B cell (primary cell): ENCODE measurements at regions not wholly inside any gene's neighbourhood (a gene's known extent, or its start where the extent isn't known, plus 50 kb on each side); places are given as distances from the start of the nearest gene placed in this dataset.

Source experiments
- ATAC-seq: fragments of 200-7000 bp; cut with Tn5 transposase; one replicate; pipeline ENCODE4 v1.10.0; 2021; ENCODE audit warnings: low read depth, mild to moderate bottlenecking, moderate number of reproducible peaks, moderate library complexity
- CTCF ChIA-PET: fragments of 350-600 bp; sonication (Branson Sonifier 250); formaldehyde crosslinking; loops from one replicate; lab custom pipeline; 2021; ENCODE audit warnings: antibody characterized with exemption, inconsistent platforms; lab: Charles Lee
- POLR2A ChIA-PET: fragments of 350-600 bp; sonication (Branson Sonifier 250); formaldehyde crosslinking; loops from one replicate; lab custom pipeline; 2021; ENCODE audit warnings: antibody characterized with exemption; lab: Charles Lee
- DNase-seq: peaks from one replicate; pipeline ENCODE4 v3.0.0; 2013
- H2AFZ ChIP-seq: 2 replicates; pipeline ENCODE4 v1.6.1; 2012; ENCODE audit warnings: mild to moderate bottlenecking, low read depth, low read length; ENCODE audit not compliant: insufficient read depth, poor library complexity, severe bottlenecking
- H3K27ac ChIP-seq, 2 donors: 1 replicate in 1 of 2; 2 replicates in 1 of 2; pipeline ENCODE4 v1.5.1; 2012 to 2013; ENCODE audit warnings: low read length in 2 of 2, mild to moderate bottlenecking in 2 of 2, moderate library complexity in 1 of 2
- H3K27me3 ChIP-seq, 4 experiments: fragments of 200-600 bp in 1 of 4; sonication (generic) in 1 of 4; replicated peaks in 1 of 4; 1 replicate in 2 of 4; 2 replicates in 2 of 4; pipeline versions ENCODE4 v1.6.1 to v1.7.0; 2013 to 2016; ENCODE audit warnings: low read length in 3 of 4, mild to moderate bottlenecking in 2 of 4, mixed read lengths in 1 of 4, moderate library complexity in 1 of 4; ENCODE audit not compliant: insufficient read depth in 4 of 4, control insufficient read depth in 3 of 4; ENCODE audit errors: control extremely low read depth in 1 of 4
- H3K36me3 ChIP-seq, 2 experiments: replicated peaks in 1 of 2; 1 replicate in 1 of 2; 2 replicates in 1 of 2; pipeline versions ENCODE4 v1.6.1 to v1.7.1; 2013; ENCODE audit warnings: low read length in 1 of 2; ENCODE audit not compliant: insufficient read depth in 2 of 2, control insufficient read depth in 1 of 2; ENCODE audit errors: control extremely low read depth in 1 of 2, extremely low read depth in 1 of 2
- H3K4me1 ChIP-seq, 2 donors: fragments of 200-600 bp in 1 of 2; sonication (generic) in 1 of 2; 1 replicate in 1 of 2; 2 replicates in 1 of 2; pipeline versions ENCODE4 v1.5.1 to v1.6.1; 2013 to 2017; ENCODE audit warnings: low read length in 2 of 2; ENCODE audit not compliant: control insufficient read depth in 2 of 2, insufficient read depth in 2 of 2
- H3K4me2 ChIP-seq: replicated peaks from 2 replicates; pipeline ENCODE3; 2012; ENCODE audit warnings: mild to moderate bottlenecking, low read depth, low read length; ENCODE audit not compliant: poor library complexity, severe bottlenecking
- H3K4me3 ChIP-seq, 5 experiments: fragments of 200-600 bp in 1 of 5; sonication (generic) in 1 of 5; 1 replicate in 3 of 5; 2 replicates in 2 of 5; pipeline versions ENCODE4 v1.5.1 to v1.7.0; 2011 to 2016; ENCODE audit warnings: low read length in 4 of 5, mild to moderate bottlenecking in 4 of 5, low read depth in 2 of 5, control low read depth in 1 of 5, moderate library complexity in 1 of 5; ENCODE audit not compliant: insufficient read depth in 1 of 5; ENCODE audit errors: control extremely low read depth in 1 of 5, extremely low read depth in 1 of 5
- H3K79me2 ChIP-seq: fragments of 200-600 bp; sonication (generic); one replicate; pipeline ENCODE4 v1.6.0; 2016; ENCODE audit warnings: low read length; ENCODE audit not compliant: control insufficient read depth, insufficient read depth
- H3K9ac ChIP-seq: fragments of 200-600 bp; sonication (generic); 2 replicates; pipeline ENCODE4 v1.6.1; 2017; ENCODE audit warnings: mild to moderate bottlenecking, low read length, moderate library complexity
- H3K9me3 ChIP-seq, 3 donors: one replicate each; pipeline versions ENCODE4 v1.6.1 to v1.7.1; 2013; ENCODE audit warnings: low read length in 2 of 3; ENCODE audit not compliant: control insufficient read depth in 2 of 3, insufficient read depth in 1 of 3; ENCODE audit errors: control extremely low read depth in 1 of 3
- H4K20me1 ChIP-seq: 2 replicates; pipeline ENCODE4 v1.6.0; 2012; ENCODE audit warnings: mild to moderate bottlenecking, low read length; ENCODE audit not compliant: insufficient read depth, control insufficient read depth, poor library complexity, severe bottlenecking
- H3K27ac Mint-ChIP-seq: one replicate; pipeline ENCODE4 v1.8.0; 2021; ENCODE audit warnings: mixed read lengths
- H3K27me3 Mint-ChIP-seq: one replicate; pipeline ENCODE4 v1.8.0; 2021; ENCODE audit warnings: mixed read lengths
- H3K4me1 Mint-ChIP-seq: one replicate; pipeline ENCODE4 v1.8.0; 2021; ENCODE audit warnings: mixed read lengths
- H3K4me3 Mint-ChIP-seq: one replicate; pipeline ENCODE4 v1.8.0; 2021; ENCODE audit warnings: mixed read lengths
- H3K9me3 Mint-ChIP-seq: one replicate; pipeline ENCODE4 v1.8.0; 2022; ENCODE audit warnings: mixed read lengths; ENCODE audit not compliant: insufficient read depth
- EZH2 ChIP-seq: IDR thresholded peaks from 2 replicates; pipeline ENCODE4 v1.6.1; 2012; ENCODE audit warnings: borderline replicate concordance, low read depth, mild to moderate bottlenecking, moderate library complexity, low read length; ENCODE audit not compliant: insufficient read depth, poor library complexity, severe bottlenecking
- WGBS: methylation state at CpG from one replicate; pipeline ENCODE4 v1.1.5; 2013; ENCODE audit warnings: missing lambda C conversion rate; ENCODE audit not compliant: insufficient coverage; 5-methylcytosine and 5-hydroxymethylcytosine counted together
- intact Hi-C: fragments of 100-400 bp; cut with micrococcal nuclease; formaldehyde crosslinking; loops from one replicate; pipeline ENCODE4 v1.10.0; 2022
- TF ChIP-seq, protein P1 (sequence below): fragments of 200-600 bp; IDR thresholded peaks from one replicate; pipeline ENCODE4 v1.8.0; 2022; ENCODE audit warnings: antibody characterized with exemption, mild to moderate bottlenecking

DNA sequence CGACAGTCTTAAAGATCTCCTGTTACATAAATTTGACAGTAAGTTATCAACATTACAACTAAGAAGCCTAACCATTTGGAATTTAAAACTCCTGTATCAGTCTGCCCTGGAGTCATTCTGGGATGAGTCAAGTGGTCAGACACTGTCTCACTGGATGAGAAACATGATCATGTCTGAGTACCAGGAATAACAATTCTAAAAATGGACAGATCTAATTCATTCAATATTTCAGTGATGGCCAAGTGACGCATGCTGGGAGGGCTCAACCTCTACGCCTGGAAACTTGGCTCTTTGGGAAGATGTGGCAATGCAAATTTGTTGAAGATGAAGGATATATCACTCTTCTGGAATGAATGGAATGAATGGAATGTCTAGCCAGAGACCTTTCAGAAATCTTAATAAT is 1427.2 kb downstream of the STIM2 start:
- no CpG with 5 or more reads among the region's 3 CpGs for WGBS
- no peaks in the 10 kb centered on the region for H3K79me2 ChIP-seq
- intact Hi-C loops, result no loop called here
- no peaks in the 10 kb centered on the region for H3K9me3 ChIP-seq
- H3K27me3 Mint-ChIP-seq, result no peaks in the 10 kb centered on the region
- no peak overlapping the region for H2AFZ ChIP-seq
- H3K9me3 Mint-ChIP-seq, result peaks cover 11% of the 10 kb centered on the region
- no peaks in the 10 kb centered on the region for H3K36me3 ChIP-seq
- ATAC-seq (no peak), DNase-seq (no peak)
- no peak overlapping the region for H3K4me2 ChIP-seq
- H3K27ac Mint-ChIP-seq, result no peak overlapping the region
- no peak overlapping the region for H3K4me3 ChIP-seq
- TF ChIP-seq, protein P1, sequence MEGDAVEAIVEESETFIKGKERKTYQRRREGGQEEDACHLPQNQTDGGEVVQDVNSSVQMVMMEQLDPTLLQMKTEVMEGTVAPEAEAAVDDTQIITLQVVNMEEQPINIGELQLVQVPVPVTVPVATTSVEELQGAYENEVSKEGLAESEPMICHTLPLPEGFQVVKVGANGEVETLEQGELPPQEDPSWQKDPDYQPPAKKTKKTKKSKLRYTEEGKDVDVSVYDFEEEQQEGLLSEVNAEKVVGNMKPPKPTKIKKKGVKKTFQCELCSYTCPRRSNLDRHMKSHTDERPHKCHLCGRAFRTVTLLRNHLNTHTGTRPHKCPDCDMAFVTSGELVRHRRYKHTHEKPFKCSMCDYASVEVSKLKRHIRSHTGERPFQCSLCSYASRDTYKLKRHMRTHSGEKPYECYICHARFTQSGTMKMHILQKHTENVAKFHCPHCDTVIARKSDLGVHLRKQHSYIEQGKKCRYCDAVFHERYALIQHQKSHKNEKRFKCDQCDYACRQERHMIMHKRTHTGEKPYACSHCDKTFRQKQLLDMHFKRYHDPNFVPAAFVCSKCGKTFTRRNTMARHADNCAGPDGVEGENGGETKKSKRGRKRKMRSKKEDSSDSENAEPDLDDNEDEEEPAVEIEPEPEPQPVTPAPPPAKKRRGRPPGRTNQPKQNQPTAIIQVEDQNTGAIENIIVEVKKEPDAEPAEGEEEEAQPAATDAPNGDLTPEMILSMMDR, result no peak
- TF ChIP-seq EZH2, result no peak
- H3K4me1 Mint-ChIP-seq, result no peaks in the 10 kb centered on the region
- H3K4me3 Mint-ChIP-seq, result no peak overlapping the region
- H3K27ac ChIP-seq, result no peak overlapping the region
- H3K27me3 ChIP-seq, result no peaks in the 10 kb centered on the region
- H3K9ac ChIP-seq, result no peak overlapping the region
- no peaks in the 10 kb centered on the region for H3K4me1 ChIP-seq
- no peaks in the 10 kb centered on the region for H4K20me1 ChIP-seq
- ChIA-PET CTCF (no interaction called here), POLR2A (no interaction called here)

DNA sequence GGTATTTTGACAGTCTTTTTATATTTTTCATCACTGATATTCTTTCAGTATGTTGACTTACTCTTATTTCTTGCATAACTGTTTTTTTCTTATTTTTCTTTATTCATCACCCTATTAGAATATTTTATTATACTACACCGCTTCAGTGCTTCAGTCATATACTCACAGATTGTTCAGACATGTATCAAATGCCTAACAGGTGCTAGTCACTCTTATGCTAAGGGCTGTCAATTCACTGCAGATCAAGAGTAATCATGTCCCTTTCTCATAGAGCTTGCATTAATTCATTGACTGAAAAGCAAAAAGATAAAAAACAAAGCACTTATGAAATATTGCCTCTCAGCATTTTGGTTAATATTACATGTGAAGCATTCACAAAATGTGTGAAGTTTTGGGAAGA is 1435.6 kb downstream of the STIM2 start:
- ChIA-PET POLR2A (no interaction called here), CTCF (no interaction called here)
- Mint-ChIP-seq H3K4me1 (no peaks in the 10 kb centered on the region), H3K27ac (no peak overlapping the region), H3K9me3 (peaks cover 9% of the 10 kb centered on the region), H3K4me3 (no peak overlapping the region), H3K27me3 (no peaks in the 10 kb centered on the region)
- no peaks in the 10 kb centered on the region for H3K4me1 ChIP-seq
- ATAC-seq (no peak), DNase-seq (no peak)
- no peak overlapping the region for H3K4me3 ChIP-seq
- H3K27ac ChIP-seq, result no peak overlapping the region
- H3K27me3 ChIP-seq, result no peaks in the 10 kb centered on the region
- no peak overlapping the region for H3K9ac ChIP-seq
- no peak overlapping the region for H2AFZ ChIP-seq
- intact Hi-C loops, result no loop called here
- H3K4me2 ChIP-seq, result no peak overlapping the region
- no CpG with 5 or more reads among the region's 1 CpG for WGBS
- no peak for TF ChIP-seq EZH2
- TF ChIP-seq, protein P1, result no peak
- H4K20me1 ChIP-seq, result no peaks in the 10 kb centered on the region
- H3K9me3 ChIP-seq, result no peaks in the 10 kb centered on the region
- H3K36me3 ChIP-seq, result no peaks in the 10 kb centered on the region
- no peaks in the 10 kb centered on the region for H3K79me2 ChIP-seq
